Suprapubic skin (tissue), 3 donors: ENCODE measurements at regions not wholly inside any gene's neighbourhood (a gene's known extent, or its start where the extent isn't known, plus 50 kb on each side); places are given as distances from the start of the nearest gene placed in this dataset.

Source experiments
- EP300 ChIP-seq: sonication (generic); formaldehyde crosslinking; IDR thresholded peaks from one replicate; pipeline ENCODE4 v1.6.1; 2017; ENCODE audit warnings: antibody characterized with exemption
- POLR2A ChIP-seq, 2 donors: fragments of 450-650 bp; IDR thresholded peaks; one replicate each; pipeline ENCODE4 v1.6.1; 2017; ENCODE audit warnings: antibody characterized with exemption in 2 of 2, mild to moderate bottlenecking in 2 of 2, moderate library complexity in 2 of 2
- TF ChIP-seq, protein P1 (sequence below), 2 donors: fragments of 200-600 bp in 1 of 2; fragments of 450-650 bp in 1 of 2; sonication (generic) in 1 of 2; IDR thresholded peaks; one replicate each; pipeline ENCODE4 v1.5.1; 2016 to 2019; ENCODE audit warnings: antibody characterized with exemption in 2 of 2, mild to moderate bottlenecking in 1 of 2, moderate library complexity in 1 of 2

DNA sequence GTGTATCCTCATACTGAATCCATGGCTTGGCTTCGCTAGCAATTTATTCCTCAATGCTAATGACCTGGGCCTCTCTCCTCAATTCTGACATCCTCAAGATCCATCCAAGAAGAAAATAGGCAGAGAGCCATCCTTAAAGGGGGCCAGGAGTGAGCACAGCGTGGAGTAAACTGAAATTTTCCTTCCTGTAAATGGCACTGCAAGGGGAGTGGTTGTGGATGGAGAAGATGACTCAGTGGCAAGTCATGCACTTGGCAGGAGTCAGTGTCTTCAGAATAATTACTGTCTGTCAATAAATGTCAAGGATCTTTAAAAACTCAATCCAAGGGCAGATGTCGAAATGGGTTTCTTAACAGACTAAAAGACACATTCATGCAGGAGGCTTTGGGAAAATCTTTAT is 88.0 kb upstream of the TMEM132C start:
- TF ChIP-seq, protein P1, sequence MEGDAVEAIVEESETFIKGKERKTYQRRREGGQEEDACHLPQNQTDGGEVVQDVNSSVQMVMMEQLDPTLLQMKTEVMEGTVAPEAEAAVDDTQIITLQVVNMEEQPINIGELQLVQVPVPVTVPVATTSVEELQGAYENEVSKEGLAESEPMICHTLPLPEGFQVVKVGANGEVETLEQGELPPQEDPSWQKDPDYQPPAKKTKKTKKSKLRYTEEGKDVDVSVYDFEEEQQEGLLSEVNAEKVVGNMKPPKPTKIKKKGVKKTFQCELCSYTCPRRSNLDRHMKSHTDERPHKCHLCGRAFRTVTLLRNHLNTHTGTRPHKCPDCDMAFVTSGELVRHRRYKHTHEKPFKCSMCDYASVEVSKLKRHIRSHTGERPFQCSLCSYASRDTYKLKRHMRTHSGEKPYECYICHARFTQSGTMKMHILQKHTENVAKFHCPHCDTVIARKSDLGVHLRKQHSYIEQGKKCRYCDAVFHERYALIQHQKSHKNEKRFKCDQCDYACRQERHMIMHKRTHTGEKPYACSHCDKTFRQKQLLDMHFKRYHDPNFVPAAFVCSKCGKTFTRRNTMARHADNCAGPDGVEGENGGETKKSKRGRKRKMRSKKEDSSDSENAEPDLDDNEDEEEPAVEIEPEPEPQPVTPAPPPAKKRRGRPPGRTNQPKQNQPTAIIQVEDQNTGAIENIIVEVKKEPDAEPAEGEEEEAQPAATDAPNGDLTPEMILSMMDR (IDR thresholded peaks at IDR 0.05), result no peak
- no peak for TF ChIP-seq POLR2A (IDR thresholded peaks at IDR 0.05)
- TF ChIP-seq EP300, result no peak
